ENCODE measurements at regions not wholly inside any gene's neighbourhood (a gene's known extent, or its start where the extent isn't known, plus 50 kb on each side); places are given as distances from the start of the nearest gene placed in this dataset.
"Not testable (repeated sequence)": the region's sequence is repeated elsewhere in the genome, so short reads cannot be mapped to it uniquely, and the experiment has no call there.

DNA sequence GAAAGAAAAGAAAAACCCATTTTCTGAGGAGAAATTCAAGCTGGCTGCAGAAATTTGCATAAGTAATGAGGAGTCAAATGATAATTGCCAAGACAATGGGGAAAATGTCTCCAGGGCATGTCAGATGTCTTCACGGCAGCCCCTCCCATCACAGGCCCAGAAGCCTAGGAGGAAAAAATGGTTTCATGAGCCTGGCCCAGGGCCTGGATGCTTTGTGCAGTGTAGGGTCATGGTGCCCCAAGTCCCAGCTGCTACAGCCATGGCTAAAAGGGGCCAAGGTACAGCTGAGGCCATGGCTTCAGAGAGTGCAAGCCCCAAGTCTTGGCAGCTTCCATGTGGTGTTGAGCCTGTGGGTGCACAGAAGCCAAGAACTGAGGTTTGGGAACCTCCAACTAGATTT lies 283.9 kb upstream of the PREP start:
- not testable (repeated sequence) for DNase-seq

DNA sequence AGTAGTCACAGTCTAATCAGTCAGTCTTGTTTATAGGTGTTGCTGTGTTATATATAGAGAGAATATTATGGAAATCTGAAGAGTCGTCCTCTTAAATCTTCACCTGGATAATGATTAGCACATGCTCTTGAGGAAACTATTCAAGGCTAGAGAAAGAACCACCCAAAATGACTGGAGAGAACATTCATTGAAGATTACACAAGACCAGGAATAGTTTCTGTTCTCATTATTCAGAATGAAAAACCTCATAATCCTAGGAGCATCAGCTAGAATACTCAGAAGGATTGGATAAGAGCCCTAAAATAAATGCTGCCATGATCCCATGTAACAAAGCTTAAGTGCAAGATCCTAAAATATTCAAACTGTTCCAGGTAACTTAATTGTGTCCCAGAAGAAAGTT lies 278.2 kb upstream of the PREP start:
- no peak for DNase-seq

DNA sequence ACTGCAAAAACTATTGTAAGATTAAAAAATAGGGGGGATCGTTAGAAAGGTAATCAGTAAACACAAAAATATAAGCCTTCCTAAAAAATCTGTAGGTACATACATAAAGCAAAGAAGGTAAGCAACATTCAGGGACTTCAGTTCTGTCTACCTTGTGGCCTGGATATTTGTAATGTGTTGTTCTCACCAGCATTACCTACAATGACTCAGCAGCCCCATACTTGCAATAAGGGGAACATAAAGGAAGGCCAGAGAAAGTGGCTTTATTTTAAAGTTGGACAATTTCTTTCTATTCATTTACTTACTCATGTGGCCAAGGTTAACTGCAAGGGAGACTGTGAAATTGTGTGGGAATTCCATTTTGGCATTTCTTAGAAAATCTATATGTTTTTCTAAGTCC lies 277.2 kb upstream of the PREP start:
- DNase-seq = no peak

DNA sequence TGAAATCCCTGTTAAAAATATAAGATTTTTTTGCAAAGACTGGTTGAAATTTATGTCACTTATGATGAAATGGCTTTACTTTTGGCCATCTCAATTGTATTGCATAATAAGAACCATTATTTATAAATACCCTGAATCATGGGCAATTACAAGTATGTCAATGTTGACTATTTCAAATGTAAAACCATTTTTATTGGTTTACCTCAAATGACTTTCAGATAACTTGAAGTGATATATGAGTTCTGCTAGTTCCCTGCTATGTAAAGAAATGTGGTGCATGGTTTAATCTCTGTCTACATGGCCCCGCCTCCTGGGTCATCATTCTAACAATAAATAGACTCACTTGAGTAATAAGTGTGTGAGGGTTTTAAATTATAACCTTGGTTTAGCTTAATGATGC lies 275.6 kb upstream of the PREP start:
- no peak for DNase-seq

DNA sequence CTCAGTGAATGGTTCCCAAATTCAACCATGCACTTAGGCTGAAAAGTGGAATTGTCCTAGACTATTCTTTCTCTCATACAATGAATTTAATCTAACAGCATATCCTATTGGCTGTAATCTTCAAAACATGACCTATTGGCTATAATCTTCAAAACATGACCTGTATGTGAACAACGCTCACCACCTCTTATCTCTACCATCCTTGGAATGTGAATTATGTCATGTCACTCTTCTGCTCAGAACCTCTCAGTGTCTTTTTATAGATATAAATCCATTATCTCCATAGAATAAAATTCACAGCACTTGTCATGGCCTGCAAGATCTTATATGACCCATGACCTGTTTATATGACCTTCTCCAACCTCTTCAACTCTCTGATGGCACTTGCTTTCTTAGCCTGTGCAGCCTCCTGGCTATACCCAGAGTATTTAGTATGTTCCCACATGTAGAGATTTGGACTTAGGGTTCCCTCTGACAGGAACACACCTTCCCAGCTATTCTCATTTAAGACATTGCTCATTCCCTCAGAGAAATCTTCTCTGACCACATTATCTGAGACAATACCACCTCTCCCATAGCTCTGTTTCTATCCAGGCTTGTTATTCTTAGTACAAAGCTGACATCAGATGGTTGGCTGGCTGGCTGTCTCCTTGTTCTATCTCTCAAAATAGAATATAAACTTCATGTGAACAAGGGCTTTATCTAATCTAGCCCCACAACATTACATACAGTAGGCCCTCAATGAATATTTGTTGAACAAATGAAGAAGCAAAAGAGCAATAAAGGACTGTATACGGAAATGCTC lies 275.0 kb upstream of the PREP start:
- no peak for DNase-seq

- DNase-seq = no peak
Measured at GRCh38 chr6:105676857-105677256, 274.0 kb upstream of the PREP start.

- DNase-seq = no peak
Measured at GRCh38 chr6:105675715-105676397, 273.0 kb upstream of the PREP start.

DNA sequence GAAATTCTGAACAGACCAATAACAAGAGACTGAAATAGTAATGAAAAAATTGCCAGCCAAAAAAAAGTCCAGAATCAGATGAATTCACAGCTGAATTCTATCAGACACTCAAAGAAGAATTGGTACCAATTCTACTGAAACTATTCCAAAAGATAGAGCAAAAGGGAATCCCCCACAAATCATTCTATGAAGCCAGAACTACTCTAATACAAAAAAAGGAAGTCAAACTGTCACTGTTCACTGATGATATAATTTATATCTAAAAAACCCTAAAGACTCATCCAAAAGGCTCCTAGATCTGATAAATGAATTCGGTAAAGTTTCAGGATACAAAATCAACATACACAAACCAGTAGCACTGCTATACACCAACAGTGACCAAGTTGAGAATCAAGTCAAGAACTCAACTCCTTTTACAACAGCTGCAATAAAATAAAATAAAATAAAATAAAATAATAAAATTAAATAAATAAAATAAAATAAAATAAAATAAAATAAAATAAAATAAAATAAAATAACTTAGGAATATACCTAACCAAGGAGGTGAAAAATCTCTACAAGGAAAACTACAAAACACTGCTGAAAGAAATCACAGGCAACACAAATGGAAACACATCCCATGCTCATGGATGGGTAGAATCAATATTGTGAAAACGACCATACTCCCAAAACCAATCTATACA lies 270.1 kb upstream of the PREP start:
- DNase-seq = not testable (repeated sequence)

- DNase-seq = no peak
Measured at GRCh38 chr6:105669232-105669631, 266.4 kb upstream of the PREP start.

- DNase-seq = no peak
Measured at GRCh38 chr6:105667056-105667455, 264.2 kb upstream of the PREP start.

- no peak for DNase-seq
Measured at GRCh38 chr6:105664931-105665330, 262.0 kb upstream of the PREP start.

DNA sequence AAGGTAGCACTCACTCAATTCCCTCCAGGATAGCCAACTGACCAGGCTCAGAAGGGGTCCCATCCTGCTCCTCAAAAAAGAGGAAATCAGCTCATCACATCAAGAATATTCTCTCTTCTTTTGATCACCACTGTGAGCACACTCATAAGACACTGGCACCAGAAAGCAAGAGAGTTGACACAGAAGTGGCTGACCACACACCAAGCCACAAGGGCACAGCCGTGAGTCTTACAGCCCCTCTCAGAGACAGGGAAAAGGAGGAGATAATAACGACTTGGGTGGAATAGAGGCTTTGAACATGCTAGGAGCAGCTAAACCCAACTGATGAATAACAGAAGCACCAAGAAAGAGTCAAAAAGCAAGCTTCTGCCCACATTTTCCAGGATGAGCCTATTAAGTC lies 249.1 kb upstream of the PREP start:
- DNase-seq = no peak

- no peak for DNase-seq
Measured at GRCh38 chr6:105650347-105650746, 247.5 kb upstream of the PREP start.

DNA sequence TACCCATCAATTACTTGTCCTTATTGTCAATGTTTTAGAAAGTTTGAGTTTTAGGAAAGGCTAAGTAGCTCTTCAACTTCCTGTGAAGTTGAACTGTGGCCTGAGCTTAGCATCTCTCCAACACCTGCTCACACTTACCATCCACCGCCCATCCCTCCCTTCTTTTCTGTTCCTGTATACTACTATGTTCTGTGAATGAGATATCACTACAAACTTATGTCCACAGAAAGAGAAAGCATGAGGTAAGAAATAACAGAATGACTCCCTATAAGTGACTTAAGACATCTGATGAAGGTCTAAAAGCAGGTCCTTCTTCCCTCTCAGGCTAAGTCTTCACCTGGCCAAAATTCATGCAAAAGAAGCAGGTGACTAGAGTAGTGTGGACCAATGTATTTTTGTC lies 246.3 kb upstream of the PREP start:
- no peak for DNase-seq

DNA sequence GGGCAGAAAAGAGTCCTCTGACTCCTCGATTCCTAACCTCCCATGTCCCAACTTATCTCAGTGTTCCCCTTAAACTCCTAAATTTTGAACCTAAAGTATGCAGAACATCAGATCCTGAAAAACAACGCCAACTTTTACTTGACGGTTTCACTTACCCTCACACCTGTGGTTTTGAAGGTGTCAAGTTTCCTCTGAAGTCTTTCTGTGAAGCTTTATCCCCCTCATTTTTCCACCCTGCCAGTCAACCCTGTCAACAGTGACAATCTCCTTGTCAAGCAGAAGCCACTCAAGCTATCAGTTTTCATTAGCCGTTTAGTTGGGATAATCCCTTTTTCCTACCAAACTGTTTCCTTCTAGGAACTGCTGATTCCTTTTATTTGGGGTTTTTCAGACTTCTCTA lies 245.4 kb upstream of the PREP start:
- no peak for DNase-seq

DNA sequence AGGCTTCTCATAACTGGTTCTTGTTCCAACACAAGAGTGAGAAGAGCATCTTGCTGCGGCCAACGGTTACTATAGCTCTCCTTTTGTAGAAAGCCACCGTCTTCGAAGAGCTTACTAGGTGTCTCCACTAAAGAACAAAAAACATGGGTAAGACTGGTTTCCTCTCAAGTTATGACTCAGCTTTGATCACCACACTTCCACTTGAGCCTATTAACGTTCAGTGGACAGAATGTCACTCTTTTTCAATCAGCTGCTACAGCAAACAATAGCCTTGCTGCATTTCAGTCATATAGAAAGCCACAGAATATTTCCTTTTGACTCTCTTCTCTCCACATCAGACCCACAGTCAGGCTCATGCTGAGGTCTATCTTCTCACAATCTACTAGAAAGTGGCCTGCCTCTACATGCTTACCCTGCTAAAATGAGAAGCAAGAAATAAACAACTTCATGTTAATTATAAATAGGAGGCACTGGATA lies 243.5 kb upstream of the PREP start:
- no peak for DNase-seq

DNA sequence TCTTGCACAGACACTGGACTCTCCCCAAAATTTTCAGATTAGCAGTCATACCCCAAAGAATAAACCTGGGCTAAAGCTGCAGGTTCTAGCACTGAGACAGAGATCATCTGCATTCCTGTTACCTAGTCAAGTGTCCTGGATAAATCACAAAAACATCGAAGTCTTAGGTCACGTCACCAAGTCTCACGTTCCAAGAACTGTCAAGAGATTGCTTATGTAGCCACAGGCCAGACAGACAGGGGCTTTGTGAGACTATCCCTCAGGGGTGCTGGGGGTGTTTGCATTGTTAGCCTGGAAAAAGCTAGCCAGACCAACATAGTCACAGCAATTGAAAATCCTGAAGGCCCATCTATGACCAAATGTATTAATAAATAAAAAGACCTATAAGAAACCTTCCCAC lies 243.1 kb upstream of the PREP start:
- no peak for DNase-seq

GRCh38 chr6:105645156-105645555 lies 242.3 kb upstream of the PREP start:
- DNase-seq = no peak

DNA sequence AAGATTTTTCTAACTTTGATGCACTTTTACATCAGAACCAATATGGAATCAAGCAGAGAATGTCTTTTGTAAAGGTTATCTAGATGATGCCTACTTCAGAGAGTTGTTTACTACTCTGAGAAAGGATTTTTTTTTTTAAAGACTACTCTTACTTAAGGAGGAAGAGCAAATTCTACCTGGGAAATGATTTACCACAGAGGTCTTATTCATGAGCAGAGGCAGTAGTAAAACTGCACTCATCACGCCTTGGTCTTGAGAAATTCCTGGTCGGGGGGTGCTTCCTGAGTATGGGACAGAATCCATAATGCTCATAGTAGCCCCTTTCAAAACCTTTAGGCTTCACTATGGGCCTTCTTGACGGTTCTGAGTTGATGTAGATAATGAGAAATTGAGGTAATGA lies 241.8 kb upstream of the PREP start:
- no peak for DNase-seq

DNA sequence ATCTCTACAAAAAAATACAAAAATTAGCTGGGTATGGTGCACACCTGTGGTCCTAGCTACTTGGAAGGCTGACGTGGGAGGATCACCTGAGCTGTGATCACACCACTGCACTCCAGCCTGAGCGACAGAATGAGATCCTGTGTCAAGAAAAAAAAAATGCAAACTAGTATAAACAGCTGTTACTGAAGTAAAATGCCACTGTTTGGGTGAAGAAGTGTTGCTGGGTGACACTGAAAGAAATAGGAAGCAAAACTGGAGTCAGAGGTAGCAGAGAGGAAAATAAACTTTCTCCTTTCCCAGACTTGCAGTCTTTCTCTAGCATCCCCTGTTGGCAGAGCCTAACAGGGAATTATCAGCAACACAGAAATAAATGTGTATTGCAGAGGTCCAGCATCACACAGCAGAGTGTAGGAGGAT lies 241.2 kb upstream of the PREP start:
- DNase-seq = no peak

- DNase-seq = no peak
Measured at GRCh38 chr6:105642708-105643107, 239.8 kb upstream of the PREP start.

GRCh38 chr6:105641504-105641903 lies 238.6 kb upstream of the PREP start:
- DNase-seq = no peak

- no peak for DNase-seq
Measured at GRCh38 chr6:105639124-105639523, 236.2 kb upstream of the PREP start.

DNA sequence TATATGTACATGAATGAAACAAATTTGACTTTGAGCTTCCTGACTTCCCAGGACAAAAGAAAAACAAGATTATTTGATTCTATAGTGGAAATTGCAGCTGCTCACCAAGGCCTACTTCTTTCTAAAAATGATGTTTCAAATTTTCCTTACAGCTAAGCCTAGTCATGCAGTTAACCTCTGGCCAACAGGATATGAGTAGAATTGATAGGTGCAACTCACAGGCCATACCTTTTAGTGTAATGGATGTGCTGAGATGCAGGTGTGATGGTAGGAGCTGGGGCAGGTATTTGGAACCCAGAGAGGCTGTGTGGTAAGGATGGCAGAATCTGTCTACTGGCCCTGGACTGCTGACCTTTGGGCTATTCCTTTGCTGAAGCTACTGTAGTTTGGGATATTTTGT lies 230.9 kb upstream of the PREP start:
- no peak for DNase-seq

Data from hematopoietic multipotent progenitor cell treated with erythropoietin and hydrocortisone succinate and interleukin-3 and kit ligand, for 8 days (in vitro differentiated cells).